HEK293 (cell line): ENCODE measurements at regions not wholly inside any gene's neighbourhood (a gene's known extent, or its start where the extent isn't known, plus 50 kb on each side); places are given as distances from the start of the nearest gene placed in this dataset.

Experiments
- CTCF ChIP-seq: fragments of 450-650 bp; formaldehyde crosslinking; IDR thresholded peaks from 2 replicates; pipeline ENCODE4 v1.5.1; 2016; ENCODE audit warnings: missing biosample characterization, missing genetic modification characterization
- REST ChIP-seq: fragments of 450-650 bp; formaldehyde crosslinking; IDR thresholded peaks from 2 replicates; pipeline ENCODE4 v1.5.1; 2016; ENCODE audit warnings: missing biosample characterization, missing genetic modification characterization
- SP3 ChIP-seq: fragments of 450-650 bp; formaldehyde crosslinking; IDR thresholded peaks from 2 replicates; pipeline ENCODE4 v1.5.1; 2016; ENCODE audit warnings: missing biosample characterization, missing genetic modification characterization
- ZBTB21 ChIP-seq: fragments of 450-650 bp; formaldehyde crosslinking; IDR thresholded peaks from 2 replicates; pipeline ENCODE4 v1.5.1; 2017; ENCODE audit warnings: missing biosample characterization, missing genetic modification characterization
- ZNF174 ChIP-seq: fragments of 450-650 bp; formaldehyde crosslinking; IDR thresholded peaks from 2 replicates; pipeline ENCODE4 v1.5.0; 2017; ENCODE audit warnings: missing biosample characterization, mild to moderate bottlenecking, missing genetic modification characterization
- ZNF175 ChIP-seq: fragments of 450-650 bp; formaldehyde crosslinking; IDR thresholded peaks from 2 replicates; pipeline ENCODE4 v1.5.1; 2016; ENCODE audit warnings: missing biosample characterization, missing genetic modification characterization
- ZNF274 ChIP-seq, 2 experiments: fragments of 200-500 bp in 1 of 2; fragments of 450-650 bp in 1 of 2; sonication (Bioruptor generic) in 1 of 2; formaldehyde crosslinking in 1 of 2; IDR thresholded peaks; 2 replicates each; pipeline versions ENCODE4 v1.5.1 to v1.6.1; 2014 to 2016; ENCODE audit warnings: borderline replicate concordance in 1 of 2, inconsistent platforms in 1 of 2, low read length in 1 of 2, missing biosample characterization in 1 of 2, missing genetic modification characterization in 1 of 2
- ZNF426 ChIP-seq: fragments of 450-650 bp; formaldehyde crosslinking; IDR thresholded peaks from 2 replicates; pipeline ENCODE4 v1.5.1; 2017; ENCODE audit warnings: missing biosample characterization, missing genetic modification characterization, mild to moderate bottlenecking, inconsistent platforms, moderate library complexity
- ZNF501 ChIP-seq: fragments of 450-650 bp; formaldehyde crosslinking; IDR thresholded peaks from 2 replicates; pipeline ENCODE4 v1.5.1; 2016; ENCODE audit warnings: missing biosample characterization, missing genetic modification characterization
- ZNF707 ChIP-seq: fragments of 450-650 bp; formaldehyde crosslinking; IDR thresholded peaks from 2 replicates; pipeline ENCODE4 v1.5.1; 2016; ENCODE audit warnings: missing biosample characterization, missing genetic modification characterization
- ZSCAN5A ChIP-seq: fragments of 450-650 bp; formaldehyde crosslinking; IDR thresholded peaks from 2 replicates; pipeline ENCODE4 v1.5.1; 2016; ENCODE audit warnings: missing biosample characterization, missing genetic modification characterization

GRCh38 chr15:98221144-98221543, 260.6 kb downstream of the ARRDC4 start:
- TF ChIP-seq ZNF501 (tag by site-specific recombination) (no peak), ZBTB21 (tag by site-specific recombination) (no peak), ZNF707 (tag by site-specific recombination) (no peak), ZNF175 (tag by site-specific recombination) (no peak), ZNF426 (tag by site-specific recombination) (no peak), SP3 (no peak), REST (tag by site-specific recombination) (no peak), ZNF274 (IDR thresholded peaks at IDR 0.05; ENCODE audit: low read length) (no peak), ZNF274 (tag by site-specific recombination; IDR thresholded peaks at IDR 0.05; ENCODE audit: borderline replicate concordance) (no peak), CTCF (tag by site-specific recombination) (no peak), ZNF174 (tag by site-specific recombination) (no peak), ZSCAN5A (tag by site-specific recombination) (no peak)
